Stimulated activated CD8-positive, alpha-beta memory T cell treated with anti-CD3 and anti-CD28 coated beads, Interleukin-2, amount 100 ng/mL, for 48 hours (primary cell): ENCODE measurements at regions not wholly inside any gene's neighbourhood (a gene's known extent, or its start where the extent isn't known, plus 50 kb on each side); places are given as distances from the start of the nearest gene placed in this dataset.

ENCODE experiments used
- DNase-seq, 2 donors: peaks; one replicate each; pipeline ENCODE4 v3.0.0-alpha.2; 2020; ENCODE audit warnings: low read depth in 2 of 2

GRCh38 chr1:29977550-29977949, 741.2 kb downstream of the PTPRU start:
- no peak for DNase-seq

GRCh38 chr1:29975036-29975694, 738.8 kb downstream of the PTPRU start:
- no peak for DNase-seq

GRCh38 chr1:29974316-29974724, 738.0 kb downstream of the PTPRU start:
- no peak for DNase-seq

DNA sequence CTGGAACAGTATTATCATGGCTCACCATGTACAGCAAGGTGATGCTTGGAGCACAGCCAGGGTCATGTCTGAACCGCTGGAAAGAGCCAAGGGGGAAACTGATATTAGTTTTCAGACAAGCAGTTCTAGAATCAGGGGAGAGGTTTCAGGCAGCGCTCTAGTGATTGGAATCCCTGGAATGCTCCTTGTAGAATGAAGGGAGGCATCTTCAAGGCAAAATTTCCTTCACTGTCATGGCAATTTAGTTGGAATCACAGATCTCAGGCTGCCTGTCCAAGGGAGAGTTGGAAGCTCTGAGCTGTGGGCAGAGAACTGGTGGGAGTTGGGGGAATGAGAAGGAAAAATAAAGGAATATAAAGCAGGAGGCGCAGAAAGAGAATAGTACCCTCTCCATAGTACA, 737.1 kb downstream of the PTPRU start:
- DNase-seq: no peak

DNA sequence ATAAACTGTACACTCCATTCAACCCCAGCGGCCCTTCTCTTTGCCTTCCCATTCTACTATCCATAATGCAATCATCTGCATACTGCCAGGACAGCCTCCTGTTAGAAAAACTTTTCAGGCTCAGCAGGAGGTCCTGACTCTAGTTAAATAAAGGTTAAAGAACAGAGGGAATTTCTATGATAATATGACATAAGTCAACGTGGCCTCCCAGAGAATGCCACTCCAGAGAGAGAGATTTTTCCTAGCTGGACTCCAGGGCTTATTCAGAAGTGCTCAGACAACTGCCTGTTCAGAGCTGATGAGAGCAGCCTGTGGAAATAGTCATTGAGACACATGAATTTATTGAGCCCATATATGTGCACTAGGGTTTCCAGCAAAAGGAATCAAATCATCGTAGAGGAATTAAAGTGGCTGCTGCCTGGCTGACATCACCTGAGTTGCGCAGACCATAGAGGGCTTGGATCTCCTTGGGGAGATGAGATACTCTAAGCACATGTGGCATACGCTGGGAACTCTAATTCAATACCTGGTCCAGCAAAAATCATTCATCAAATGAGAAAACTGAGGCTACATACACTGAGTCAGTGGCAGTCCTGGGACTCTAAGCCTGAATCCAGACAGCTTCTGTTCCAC, 736.2 kb downstream of the PTPRU start:
- DNase-seq: no peak

- DNase-seq: no peak
Measured at GRCh38 chr1:29971703-29972102, 735.4 kb downstream of the PTPRU start.

- DNase-seq: no peak
Measured at GRCh38 chr1:29970747-29971325, 734.5 kb downstream of the PTPRU start.

GRCh38 chr1:29969576-29969975, 733.3 kb downstream of the PTPRU start:
- DNase-seq: no peak

DNA sequence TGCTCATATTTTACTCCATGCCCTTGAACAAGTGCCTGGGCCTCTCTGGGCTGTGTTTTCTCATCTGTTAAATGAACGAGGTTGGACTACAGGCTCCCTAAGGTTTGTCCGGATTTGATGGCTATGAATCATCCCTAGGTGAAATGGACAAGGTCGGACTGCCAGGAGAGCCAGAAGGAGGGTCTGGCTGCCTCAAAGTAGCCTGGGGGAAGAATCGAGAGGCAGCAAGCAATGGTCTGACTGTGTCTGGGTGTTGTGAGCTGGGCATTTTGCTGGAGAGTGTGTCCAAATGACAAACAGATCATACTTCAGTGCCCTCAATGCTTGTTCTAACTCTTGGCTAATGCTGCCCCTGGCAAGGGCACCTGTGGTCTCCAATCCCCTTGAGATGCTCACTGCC, 730.9 kb downstream of the PTPRU start:
- no peak for DNase-seq

DNA sequence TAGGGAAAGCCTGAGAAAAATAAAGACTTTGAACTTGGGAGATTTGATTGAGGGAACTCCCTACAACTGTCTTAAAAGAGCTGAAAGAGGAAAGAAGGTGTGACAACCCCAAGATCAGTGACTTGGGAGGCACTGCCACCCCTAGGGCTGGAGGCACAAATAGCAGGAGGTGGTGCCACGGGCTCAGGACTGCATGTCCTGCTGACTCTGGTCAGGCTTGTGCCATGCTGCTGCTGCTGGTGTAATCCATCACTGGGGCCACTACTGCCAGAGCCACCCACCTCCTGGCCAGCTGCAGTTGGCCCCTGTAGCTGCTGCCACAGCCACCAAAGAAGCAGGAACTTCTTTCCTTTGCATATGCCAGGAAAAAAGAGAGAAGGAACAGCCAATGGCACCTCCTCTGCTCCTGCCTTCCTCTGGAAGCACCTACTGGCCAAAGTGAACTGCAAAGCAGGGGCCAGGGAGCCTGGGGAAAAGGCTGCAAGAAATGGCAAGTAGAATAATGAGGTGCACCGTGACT, 730.3 kb downstream of the PTPRU start:
- no peak for DNase-seq

DNA sequence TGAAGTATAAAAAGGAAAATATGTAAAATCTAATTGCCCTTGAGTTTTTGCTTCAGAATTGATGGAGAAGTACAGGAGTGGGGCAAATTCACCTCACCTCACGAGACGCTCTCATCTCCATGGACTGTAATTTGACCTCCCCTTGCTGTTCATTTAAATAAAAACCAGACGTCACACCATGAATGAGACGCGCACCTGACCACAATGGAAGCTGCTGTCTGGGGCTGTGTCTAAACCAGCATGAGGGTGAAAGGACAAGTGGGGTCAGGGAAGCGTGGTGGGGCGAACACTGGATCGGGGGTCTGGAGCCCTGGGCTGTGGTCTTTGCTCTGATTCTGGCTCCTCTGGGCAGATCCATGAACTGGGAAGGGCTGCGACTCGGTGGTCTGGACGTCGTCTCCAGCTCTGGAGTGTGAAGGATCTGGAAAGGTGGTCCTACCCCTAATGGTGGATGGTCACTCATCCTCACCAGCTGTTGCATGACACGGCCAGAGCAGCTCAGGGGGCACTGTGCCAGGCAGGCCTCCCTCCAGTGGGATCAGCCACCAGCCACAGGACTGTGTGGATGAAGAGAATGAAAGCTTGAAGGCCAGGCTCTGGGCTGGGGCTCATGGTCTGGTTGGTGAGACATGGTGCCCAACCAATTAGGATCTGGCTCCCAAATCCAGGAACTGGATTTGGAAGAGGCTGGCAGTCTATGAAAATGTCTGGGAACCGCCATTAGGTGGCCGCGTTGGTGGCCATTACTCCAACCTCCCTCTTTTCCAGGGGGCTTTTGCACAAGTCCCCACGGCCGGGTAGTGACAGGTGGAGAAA, 728.6 kb downstream of the PTPRU start:
- DNase-seq: no peak

GRCh38 chr1:29963946-29964345, 727.6 kb downstream of the PTPRU start:
- DNase-seq: no peak

GRCh38 chr1:29962831-29963247, 726.5 kb downstream of the PTPRU start:
- DNase-seq: no peak

- DNase-seq: no peak
Measured at GRCh38 chr1:29962336-29962735, 726.0 kb downstream of the PTPRU start.

DNA sequence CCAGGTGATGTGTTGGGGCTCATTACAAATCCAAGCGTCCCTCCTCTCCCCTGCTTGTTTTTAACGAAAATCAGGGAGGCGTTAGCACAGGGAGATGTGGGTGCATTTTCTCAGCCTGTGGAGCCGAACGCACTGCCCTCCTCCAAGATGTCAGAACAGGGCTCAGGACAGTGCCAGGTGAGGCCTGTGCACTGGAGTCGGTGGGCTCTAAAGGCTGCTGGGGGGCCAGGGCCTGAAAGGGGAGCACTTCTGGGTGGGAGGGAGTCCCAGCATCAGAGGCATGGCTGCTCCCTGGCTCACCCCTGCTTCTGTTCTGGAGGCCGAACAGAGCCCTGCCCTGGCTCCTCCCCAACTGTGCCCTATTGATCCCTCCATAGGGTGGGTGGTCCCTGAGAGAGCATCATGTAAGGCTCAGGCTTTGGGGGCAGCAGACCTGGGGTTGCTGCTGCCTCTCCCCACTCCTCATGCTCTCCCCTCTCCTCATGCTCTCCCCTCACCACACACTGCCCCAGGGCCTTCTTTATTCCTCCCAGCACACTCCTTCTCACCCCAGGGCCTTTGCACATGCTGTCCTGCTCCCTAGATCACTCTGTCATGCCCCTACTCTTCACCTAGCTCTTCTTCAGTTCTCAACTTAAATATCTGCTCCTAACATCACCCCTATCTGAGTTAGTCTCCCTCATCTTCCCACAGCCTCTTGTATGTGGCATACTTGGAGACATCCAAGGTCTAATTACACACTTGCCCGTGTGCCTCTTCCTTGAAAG, 725.2 kb downstream of the PTPRU start:
- DNase-seq: no peak

DNA sequence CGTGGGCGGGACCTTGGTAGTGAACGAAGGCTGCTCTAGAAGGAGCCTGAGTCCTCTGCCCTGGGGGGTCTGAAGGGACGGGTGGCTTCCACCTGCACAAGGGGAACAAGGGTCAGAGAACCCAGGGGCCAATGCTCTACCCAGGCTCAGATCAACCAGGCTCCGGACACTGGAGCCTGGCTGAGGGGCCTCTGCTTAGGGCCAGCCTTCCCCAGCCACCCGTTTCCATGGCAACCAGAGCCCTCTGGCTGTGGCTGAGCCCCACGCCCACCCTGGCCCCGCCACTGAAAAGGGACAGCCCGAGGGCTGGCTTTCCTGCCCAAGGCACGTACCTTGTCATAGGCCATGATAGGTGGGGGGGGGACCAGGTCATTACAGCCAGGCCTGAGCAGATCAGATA, 724.6 kb downstream of the PTPRU start:
- DNase-seq: no peak

DNA sequence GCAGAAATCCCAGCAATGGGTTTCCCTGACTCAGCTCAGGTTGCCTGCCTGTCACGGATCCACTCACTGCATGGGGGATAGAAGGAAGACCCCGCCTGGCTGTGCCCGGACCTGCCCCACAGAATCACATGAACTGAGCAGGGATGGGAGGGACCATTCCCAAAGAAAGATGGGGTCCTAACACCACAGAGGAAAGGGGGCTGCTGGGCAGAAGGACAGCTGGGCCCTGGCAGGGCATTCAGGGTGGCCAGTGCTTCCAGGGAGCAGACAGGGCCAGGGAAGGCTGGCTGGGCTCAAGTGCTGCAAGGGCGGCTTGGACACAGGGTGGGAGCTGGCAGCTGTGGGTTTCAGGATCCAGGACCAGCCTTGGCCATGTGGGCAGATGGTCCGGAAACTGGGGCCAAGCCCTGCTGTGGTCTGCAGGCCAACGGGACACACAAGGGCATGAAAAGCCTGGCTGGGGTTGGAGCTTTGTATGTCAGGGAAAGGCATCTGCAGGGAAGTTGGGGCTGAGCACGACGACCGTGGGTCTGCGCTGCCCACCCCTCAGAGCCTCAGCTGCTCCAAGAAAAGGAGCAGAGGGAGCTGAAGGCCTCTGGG, 723.9 kb downstream of the PTPRU start:
- DNase-seq: no peak

DNA sequence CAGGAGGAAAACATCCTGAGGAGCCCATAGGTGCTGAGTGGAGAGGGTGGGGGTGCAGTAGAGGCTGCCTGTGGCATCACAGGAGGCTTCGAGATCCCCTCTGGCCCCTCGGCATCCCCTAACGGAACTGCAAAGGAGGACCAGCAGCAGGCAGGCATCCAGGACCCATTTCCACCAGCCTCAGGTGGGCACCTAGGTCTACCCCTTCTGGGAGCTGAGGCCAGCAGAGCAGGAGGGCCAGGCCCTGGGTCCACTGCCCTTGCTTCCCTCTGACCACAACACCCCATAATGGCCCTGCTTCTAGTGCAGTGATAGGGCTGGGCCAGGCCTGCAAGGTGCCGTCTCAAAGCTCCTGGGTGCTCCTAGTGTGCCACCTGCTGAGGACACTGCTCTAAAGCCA, 723.0 kb downstream of the PTPRU start:
- DNase-seq: no peak

GRCh38 chr1:29958271-29958670, 721.9 kb downstream of the PTPRU start:
- no peak for DNase-seq

- no peak for DNase-seq
Measured at GRCh38 chr1:29956349-29957030, 720.2 kb downstream of the PTPRU start.

DNA sequence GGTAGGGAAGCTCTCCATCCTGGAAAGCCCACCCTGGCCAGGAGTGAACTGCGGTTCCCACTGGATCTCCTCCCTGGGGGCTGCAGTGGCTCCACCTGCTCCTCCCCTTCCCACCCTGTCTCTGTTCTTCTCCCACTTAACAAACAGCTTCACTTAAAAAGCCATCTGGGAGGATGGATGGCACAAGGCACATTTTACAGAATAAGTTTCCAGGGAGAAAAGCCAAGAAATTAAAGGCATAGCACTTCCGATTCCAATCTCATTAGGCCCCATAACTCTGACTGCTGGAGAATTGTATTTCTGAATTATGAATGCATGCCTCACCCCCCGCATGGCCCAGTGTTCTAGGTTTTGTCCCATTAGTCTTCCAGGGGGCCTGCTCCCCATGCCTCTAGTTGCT, 718.3 kb downstream of the PTPRU start:
- DNase-seq: no peak
